NOMO-1 (cell line): ENCODE measurements at regions not wholly inside any gene's neighbourhood (a gene's known extent, or its start where the extent isn't known, plus 50 kb on each side); places are given as distances from the start of the nearest gene placed in this dataset.

Experiments used
- DNase-seq, 2 experiments: peaks; one replicate each; lab custom pipeline; 2025; ENCODE audit not compliant: unreplicated experiment in 2 of 2; lab: John Stamatoyannopoulos, UW

- no peak for DNase-seq
These were observed 450.3 kb upstream of the CLINT1 start for GRCh38 chr5:158309088-158309807.

- no peak for DNase-seq
These were observed 449.6 kb upstream of the CLINT1 start for GRCh38 chr5:158308429-158309025.

GRCh38 chr5:158305861-158306260 is 446.9 kb upstream of the CLINT1 start:
- no peak for DNase-seq

GRCh38 chr5:158304607-158305006 is 445.7 kb upstream of the CLINT1 start:
- DNase-seq: no peak

GRCh38 chr5:158303883-158304282 is 444.9 kb upstream of the CLINT1 start:
- no peak for DNase-seq

- DNase-seq: no peak
These were observed 444.3 kb upstream of the CLINT1 start for GRCh38 chr5:158303275-158303674.

GRCh38 chr5:158302029-158302428 is 443.1 kb upstream of the CLINT1 start:
- no peak for DNase-seq

- DNase-seq: no peak
These were observed 442.2 kb upstream of the CLINT1 start for GRCh38 chr5:158301186-158301585.

GRCh38 chr5:158300256-158300655 is 441.3 kb upstream of the CLINT1 start:
- no peak for DNase-seq

GRCh38 chr5:158297002-158297527 is 438.1 kb upstream of the CLINT1 start:
- no peak for DNase-seq

- DNase-seq: no peak
These were observed 435.8 kb upstream of the CLINT1 start for GRCh38 chr5:158294701-158295100.

GRCh38 chr5:158292981-158293380 is 434.0 kb upstream of the CLINT1 start:
- no peak for DNase-seq

- DNase-seq: no peak
These were observed 431.0 kb upstream of the CLINT1 start for GRCh38 chr5:158289967-158290366.

GRCh38 chr5:158288272-158288657 is 429.3 kb upstream of the CLINT1 start:
- no peak for DNase-seq

GRCh38 chr5:158287643-158288271 is 428.8 kb upstream of the CLINT1 start:
- DNase-seq: no peak

GRCh38 chr5:158286827-158287226 is 427.9 kb upstream of the CLINT1 start:
- no peak for DNase-seq

GRCh38 chr5:158285698-158286097 is 426.8 kb upstream of the CLINT1 start:
- no peak for DNase-seq

GRCh38 chr5:158284242-158284641 is 425.3 kb upstream of the CLINT1 start:
- DNase-seq: no peak

GRCh38 chr5:158283397-158283796 is 424.5 kb upstream of the CLINT1 start:
- no peak for DNase-seq

GRCh38 chr5:158278216-158278925 is 419.4 kb upstream of the CLINT1 start:
- no peak for DNase-seq

GRCh38 chr5:158277276-158277675 is 418.3 kb upstream of the CLINT1 start:
- DNase-seq: no peak
